ENCODE measurements at regions not wholly inside any gene's neighbourhood (a gene's known extent, or its start where the extent isn't known, plus 50 kb on each side); places are given as distances from the start of the nearest gene placed in this dataset.

DNA sequence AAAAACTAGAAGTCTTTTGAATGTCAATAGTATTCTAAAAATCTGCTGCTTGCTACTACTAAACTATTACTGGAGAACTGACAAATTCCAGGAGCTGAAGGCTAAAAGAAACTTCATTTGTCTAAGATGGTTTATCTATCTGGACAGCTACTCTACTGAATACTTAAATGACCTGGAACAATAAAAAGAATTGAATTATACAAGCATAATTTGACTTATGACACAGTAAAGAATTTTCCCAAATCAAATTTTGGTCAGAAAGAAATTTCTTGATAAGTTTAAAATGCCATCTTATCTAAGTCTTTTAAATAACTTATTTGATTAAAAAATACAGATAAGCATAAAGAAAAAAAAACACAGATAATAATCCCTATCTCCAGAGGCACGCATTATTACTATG is 80.2 kb upstream of the ITGA4 start:
- Mint-ChIP-seq H3K9me3 (no peaks in the 10 kb centered on the region), H3K36me3 (ENCODE audit: low read depth) (no peaks in the 10 kb centered on the region), H3K27ac (no peak overlapping the region), H3K27me3 (no peaks in the 10 kb centered on the region), H3K4me1 (peaks cover 49% of the 10 kb centered on the region), H3K4me3 (no peak overlapping the region)
- CTCF ChIA-PET, result no interaction called here
- ATAC-seq (ENCODE audit: low read depth), result no peak
- POLR2A ChIA-PET, result no interaction called here
- TF ChIP-seq, protein P1, sequence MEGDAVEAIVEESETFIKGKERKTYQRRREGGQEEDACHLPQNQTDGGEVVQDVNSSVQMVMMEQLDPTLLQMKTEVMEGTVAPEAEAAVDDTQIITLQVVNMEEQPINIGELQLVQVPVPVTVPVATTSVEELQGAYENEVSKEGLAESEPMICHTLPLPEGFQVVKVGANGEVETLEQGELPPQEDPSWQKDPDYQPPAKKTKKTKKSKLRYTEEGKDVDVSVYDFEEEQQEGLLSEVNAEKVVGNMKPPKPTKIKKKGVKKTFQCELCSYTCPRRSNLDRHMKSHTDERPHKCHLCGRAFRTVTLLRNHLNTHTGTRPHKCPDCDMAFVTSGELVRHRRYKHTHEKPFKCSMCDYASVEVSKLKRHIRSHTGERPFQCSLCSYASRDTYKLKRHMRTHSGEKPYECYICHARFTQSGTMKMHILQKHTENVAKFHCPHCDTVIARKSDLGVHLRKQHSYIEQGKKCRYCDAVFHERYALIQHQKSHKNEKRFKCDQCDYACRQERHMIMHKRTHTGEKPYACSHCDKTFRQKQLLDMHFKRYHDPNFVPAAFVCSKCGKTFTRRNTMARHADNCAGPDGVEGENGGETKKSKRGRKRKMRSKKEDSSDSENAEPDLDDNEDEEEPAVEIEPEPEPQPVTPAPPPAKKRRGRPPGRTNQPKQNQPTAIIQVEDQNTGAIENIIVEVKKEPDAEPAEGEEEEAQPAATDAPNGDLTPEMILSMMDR (IDR thresholded peaks at IDR 0.05), result no peak
- intact Hi-C loops (cut with micrococcal nuclease), result loop anchor here (2.0 kb wide), 1 partner anchor 14 kb away; no protein-coding TSS in a partner anchor
- no peak for DNase-seq

DNA sequence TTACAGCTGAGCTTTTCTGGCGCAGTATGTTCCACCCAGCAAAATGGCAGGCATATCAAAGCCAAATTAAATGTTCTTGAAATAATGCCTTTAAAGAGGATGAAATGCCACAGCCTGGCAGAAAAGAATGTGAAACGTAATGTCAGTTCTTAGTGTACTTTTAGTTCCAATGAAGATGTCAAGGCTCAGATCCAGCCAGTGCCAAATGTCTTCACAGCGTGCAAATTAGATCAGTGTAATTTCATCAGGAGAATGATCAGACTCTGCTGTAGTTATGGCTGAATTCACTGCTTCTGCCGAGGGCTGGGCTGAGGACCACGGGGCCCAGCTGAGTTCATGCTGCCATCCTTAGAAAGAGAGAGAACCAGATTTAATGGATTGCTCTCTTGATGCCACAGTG is 78.7 kb upstream of the ITGA4 start:
- Mint-ChIP-seq H3K4me1 (peaks cover 43% of the 10 kb centered on the region), H3K36me3 (ENCODE audit: low read depth) (no peaks in the 10 kb centered on the region), H3K27ac (no peak overlapping the region), H3K27me3 (no peaks in the 10 kb centered on the region), H3K4me3 (no peak overlapping the region), H3K9me3 (no peaks in the 10 kb centered on the region)
- CTCF ChIA-PET, result no interaction called here
- intact Hi-C loops (cut with micrococcal nuclease), result no loop called here
- POLR2A ChIA-PET, result interaction anchor here (0.6 kb wide), 2 partner anchors 20 to 71 kb away, joined by 4 to 5 read pairs; no protein-coding TSS in a partner anchor
- DNase-seq (no peak), ATAC-seq (ENCODE audit: low read depth) (no peak)
- TF ChIP-seq, protein P1 (IDR thresholded peaks at IDR 0.05), result no peak

DNA sequence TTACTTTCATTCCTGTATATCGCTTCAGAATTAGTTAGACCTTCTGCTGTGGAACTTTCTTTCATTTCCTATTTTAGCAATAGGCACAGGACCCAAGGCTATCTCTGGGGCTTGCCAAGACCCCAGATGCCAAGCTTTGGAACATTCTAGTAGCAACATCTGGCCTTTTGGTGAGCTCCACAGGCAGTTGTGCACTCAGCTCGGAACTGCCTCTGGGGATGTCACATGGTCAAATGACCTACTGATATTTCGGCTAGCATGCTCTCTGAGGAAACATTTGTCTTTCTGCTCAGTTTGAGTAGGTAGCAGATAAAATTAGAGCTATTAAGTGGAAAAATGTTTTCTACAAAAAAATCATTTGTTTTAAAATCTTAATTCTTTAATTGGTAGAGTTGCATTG is 76.6 kb upstream of the ITGA4 start:
- CTCF ChIA-PET, result no interaction called here
- Mint-ChIP-seq H3K27me3 (no peaks in the 10 kb centered on the region), H3K4me1 (peaks cover 28% of the 10 kb centered on the region), H3K36me3 (ENCODE audit: low read depth) (no peaks in the 10 kb centered on the region), H3K4me3 (no peak overlapping the region), H3K27ac (no peak overlapping the region), H3K9me3 (peaks cover 3% of the 10 kb centered on the region)
- TF ChIP-seq, protein P1 (IDR thresholded peaks at IDR 0.05), result no peak
- intact Hi-C loops (cut with micrococcal nuclease), result loop anchor here (1.0 kb wide), 1 partner anchor 8 kb away; no protein-coding TSS in a partner anchor
- no peak for DNase-seq
- no peak for ATAC-seq (ENCODE audit: low read depth)
- POLR2A ChIA-PET, result no interaction called here

DNA sequence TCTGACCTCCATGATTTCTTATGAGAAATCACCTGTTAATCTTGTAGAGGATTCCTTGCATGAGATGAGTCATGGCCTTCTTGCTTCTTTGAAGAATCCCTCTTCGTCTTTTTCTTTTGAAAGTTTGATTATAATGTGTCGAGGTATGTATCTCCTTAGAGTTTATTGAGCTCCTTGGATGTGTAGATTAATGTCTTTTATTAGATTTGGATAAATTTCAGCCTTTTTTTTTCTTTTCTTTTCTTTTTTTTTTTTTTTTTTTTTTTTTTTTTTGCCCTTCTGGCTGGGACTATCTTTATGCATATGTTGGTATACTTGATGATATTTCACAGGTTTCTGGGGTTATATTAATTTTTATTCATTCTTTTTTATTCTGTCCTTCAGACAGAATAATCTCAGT is 72.3 kb upstream of the ITGA4 start:
- H3K4me3 Mint-ChIP-seq, result no peak overlapping the region
- ChIA-PET POLR2A (no interaction called here), CTCF (no interaction called here)
- H3K27ac Mint-ChIP-seq, result no peak overlapping the region
- ATAC-seq (ENCODE audit: low read depth) (no peak), DNase-seq (no peak)
- peaks cover 3% of the 10 kb centered on the region for H3K9me3 Mint-ChIP-seq
- H3K36me3 Mint-ChIP-seq (ENCODE audit: low read depth), result no peaks in the 10 kb centered on the region
- no peaks in the 10 kb centered on the region for H3K27me3 Mint-ChIP-seq
- TF ChIP-seq, protein P1 (IDR thresholded peaks at IDR 0.05), result no peak
- intact Hi-C loops (cut with micrococcal nuclease), result loop anchor here (5.0 kb wide), 1 partner anchor 33 kb away; no protein-coding TSS in a partner anchor
- peaks cover 9% of the 10 kb centered on the region for H3K4me1 Mint-ChIP-seq

DNA sequence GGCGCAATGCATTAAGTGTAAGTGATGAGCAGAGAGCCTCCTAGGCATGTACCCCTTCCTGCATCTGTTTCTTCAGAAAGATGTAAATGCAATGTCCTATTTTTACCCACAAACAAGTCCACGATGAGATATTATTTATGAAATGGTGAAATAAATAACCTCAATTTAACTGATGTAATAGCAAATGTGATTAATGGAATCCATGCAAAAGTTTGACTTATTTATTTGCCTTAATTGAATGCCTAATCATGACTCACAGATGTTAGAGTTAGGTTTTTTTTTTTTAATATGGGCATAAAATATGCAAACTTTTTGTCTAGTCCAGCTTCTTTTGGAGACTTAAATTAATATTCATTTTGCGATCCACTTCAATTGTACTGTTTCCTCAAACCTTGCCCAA is 67.7 kb upstream of the ITGA4 start:
- H3K27ac Mint-ChIP-seq, result no peak overlapping the region
- ATAC-seq (ENCODE audit: low read depth) (no peak), DNase-seq (no peak)
- ChIA-PET CTCF (no interaction called here), POLR2A (interaction anchor here (0.6 to 0.7 kb wide), 3 partner anchors 9 to 76 kb away, joined by 3 to 5 read pairs (median 4); no protein-coding TSS in a partner anchor)
- no peaks in the 10 kb centered on the region for H3K27me3 Mint-ChIP-seq
- no peaks in the 10 kb centered on the region for H3K36me3 Mint-ChIP-seq (ENCODE audit: low read depth)
- peaks cover 14% of the 10 kb centered on the region for H3K4me1 Mint-ChIP-seq
- TF ChIP-seq, protein P1 (IDR thresholded peaks at IDR 0.05), result no peak
- intact Hi-C loops (cut with micrococcal nuclease), result loop anchor here (5.0 kb wide), 1 partner anchor 37 kb away; no protein-coding TSS in a partner anchor
- H3K9me3 Mint-ChIP-seq, result peaks cover 3% of the 10 kb centered on the region
- H3K4me3 Mint-ChIP-seq, result no peak overlapping the region
